SH-SY5Y (cell line): ENCODE measurements at regions not wholly inside any gene's neighbourhood (a gene's known extent, or its start where the extent isn't known, plus 50 kb on each side); places are given as distances from the start of the nearest gene placed in this dataset.

Experiments used
- GATA2 ChIP-seq: IDR thresholded peaks from 2 replicates; pipeline ENCODE4 v1.6.1; 2011; ENCODE audit warnings: mild to moderate bottlenecking, low read depth, low read length
- GATA3 ChIP-seq: IDR thresholded peaks from 2 replicates; pipeline ENCODE4 v1.6.1; 2011; ENCODE audit warnings: low read depth, mild to moderate bottlenecking, low read length, moderate library complexity

DNA sequence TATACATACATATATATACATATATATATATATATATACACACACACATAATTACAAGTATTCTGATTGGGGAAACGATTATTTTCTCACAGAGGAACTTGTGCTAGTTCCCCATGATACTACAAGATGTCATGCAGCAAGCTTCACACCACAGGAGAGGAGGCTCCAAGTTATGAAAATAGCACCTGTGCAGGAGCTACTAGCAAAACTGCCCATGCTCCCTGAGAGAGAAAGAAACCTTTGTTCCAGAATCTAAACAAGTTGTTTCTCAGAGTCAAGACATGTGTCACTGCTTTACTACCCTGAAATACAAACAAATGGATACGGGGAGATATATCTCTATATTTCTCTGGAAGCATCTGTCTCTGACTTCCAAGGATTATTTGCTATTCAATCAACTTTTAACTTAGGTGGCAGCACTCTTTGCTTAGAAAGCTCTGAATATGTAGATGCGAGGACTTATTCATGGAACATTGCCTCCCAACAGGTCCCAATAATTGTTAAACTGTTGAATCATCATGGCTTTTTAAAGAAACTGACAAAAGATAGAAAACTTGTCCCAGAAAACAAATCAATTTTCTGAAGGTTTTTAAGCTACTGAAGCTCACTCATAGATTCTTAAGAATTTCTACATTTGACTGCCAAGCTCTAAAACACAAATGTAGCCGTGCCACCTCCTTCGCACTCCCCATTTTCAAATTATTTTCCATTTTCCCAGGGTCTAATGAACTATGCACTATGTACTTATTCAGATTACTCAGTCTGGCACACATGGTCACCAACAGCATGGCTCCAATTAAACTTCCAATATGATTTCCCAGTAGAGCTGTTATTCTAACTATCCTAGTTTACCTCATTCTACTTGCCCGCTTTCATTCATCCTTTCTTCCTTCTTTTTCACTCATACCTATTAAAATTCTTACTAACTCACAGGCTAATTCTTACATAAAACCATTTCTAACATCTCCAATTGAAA is 929.1 kb downstream of the LTN1 start:
- TF ChIP-seq GATA3 = no peak
- TF ChIP-seq GATA2 = no peak
